Heart left ventricle (tissue), 16 donors: ENCODE measurements at regions not wholly inside any gene's neighbourhood (a gene's known extent, or its start where the extent isn't known, plus 50 kb on each side); places are given as distances from the start of the nearest gene placed in this dataset.

Source experiments
- ATAC-seq, 4 donors: fragments of 200-7000 bp; cut with Tn5 transposase; one replicate each; pipeline ENCODE4 v1.9.1; 2020 to 2022; ENCODE audit warnings: moderate library complexity in 4 of 4, mild to moderate bottlenecking in 3 of 4, moderate number of reproducible peaks in 1 of 4
- DNase-seq, 5 donors: peaks; one replicate each; pipeline ENCODE4 v3.0.0-alpha.2; 2020
- H3K27ac ChIP-seq, 12 donors: fragments of 200-600 bp; sonication (generic) in 4 of 12; one replicate each; pipeline versions ENCODE4 v1.5.0 to v1.8.0; 2016 to 2022; ENCODE audit warnings: mild to moderate bottlenecking in 2 of 12
- H3K27me3 ChIP-seq, 9 donors: fragments of 200-600 bp; sonication (generic) in 2 of 9; one replicate each; pipeline versions ENCODE4 v1.5.1 to v1.8.0; 2016 to 2022; ENCODE audit warnings: mild to moderate bottlenecking in 3 of 9
- H3K36me3 ChIP-seq, 9 donors: fragments of 200-600 bp; sonication (generic) in 2 of 9; one replicate each; pipeline versions ENCODE4 v1.5.0 to v1.8.0; 2018 to 2022; ENCODE audit warnings: mild to moderate bottlenecking in 2 of 9
- H3K4me1 ChIP-seq, 12 donors: fragments of 200-600 bp; sonication (generic) in 4 of 12; one replicate each; pipeline versions ENCODE4 v1.5.0 to v1.8.0; 2016 to 2022; ENCODE audit warnings: mild to moderate bottlenecking in 3 of 12
- H3K4me3 ChIP-seq, 12 donors: fragments of 200-600 bp; sonication (generic) in 4 of 12; one replicate each; pipeline versions ENCODE4 v1.5.0 to v1.8.0; 2017 to 2022; ENCODE audit warnings: mild to moderate bottlenecking in 9 of 12, moderate library complexity in 4 of 12
- H3K9me3 ChIP-seq, 12 donors: fragments of 200-600 bp; sonication (generic) in 4 of 12; one replicate each; pipeline versions ENCODE4 v1.5.0 to v1.8.0; 2016 to 2022; ENCODE audit warnings: mild to moderate bottlenecking in 1 of 12
- CTCF ChIP-seq, 12 donors: fragments of 200-600 bp; sonication (generic) in 4 of 12; IDR thresholded peaks; one replicate each; pipeline versions ENCODE4 v1.5.0 to v1.8.0; 2018 to 2022; ENCODE audit warnings: antibody characterized with exemption in 12 of 12, mild to moderate bottlenecking in 5 of 12
- POLR2A ChIP-seq, 2 donors: fragments of 450-650 bp; IDR thresholded peaks; one replicate each; pipeline ENCODE4 v1.6.1; 2017; ENCODE audit warnings: antibody characterized with exemption in 2 of 2, mild to moderate bottlenecking in 2 of 2, moderate library complexity in 2 of 2
- WGBS, 4 donors: extraction: QIAGEN DNeasy Blood & Tissue Kit in 2 of 4; methylation state at CpG; one replicate each; pipeline versions ENCODE4 v1.1.5 to v1.1.7; 2013 to 2018; 5-methylcytosine and 5-hydroxymethylcytosine counted together
- intact Hi-C, 10 donors: fragments of 100-400 bp; cut with DNase I; formaldehyde crosslinking; loops; one replicate each; pipeline versions ENCODE4 v1.11.1 to v1.14.2; 2022
- donor health status: ischemic (EF 13 %, LVEDD 7.1; RV severe dilation, severe dysfunction).
- donor health status: healthy with polysubstance abuse.
- donor health status: DM: no; HTN: yes; CAD: no.
- donor health status: DM: no; HTN: no; CAD: no.
- donor health status: ischemic (EF 25% LVEDD 6.9; RV normal size, moderate dysfunction).
- donor health status: ischemic (EF 25% LVEDD 5.7; RV mildly dilated, moderate dysfunction).
- donor health status: healthy.
- donor health status: DM: yes; HTN: yes; CAD: no.
- donor health status: ischemic (EF 35%, LVEDD 5.7; RV mildly dilated, moderate dysfunction).
- donor health status: nonischemic (EF 11% LVEDD 7.7; RV severe dilation, severe dysfunction).
- donor health status: DM: yes; HTN: yes; CAD: no.
- donor health status: PGD.
- donor health status: ischemic (EF 29% LVEDD 5.4; RV normal size, mild dysfunction).
- donor health status: nonischemic (EF 23%, LVEDD 6.1; RV moderate dilation, normal function).

- Histone ChIP-seq H3K27ac (no peak overlapping the region), H3K27me3 (peaks cover 0 to 36% (median 0%) of the 10 kb centered on the region in 9 donors), H3K9me3 (no peaks in the 10 kb centered on the region), H3K36me3 (no peaks in the 10 kb centered on the region), H3K4me3 (no peak overlapping the region), H3K4me1 (no peaks in the 10 kb centered on the region)
- intact Hi-C loops, result no loop called here
- DNase-seq (no peak), ATAC-seq (no peak)
- WGBS, 4 donors, result 81 to 88% (median 82%) methylated on average over 6 of the region's 6 CpGs
- no peak for TF ChIP-seq POLR2A (IDR thresholded peaks at IDR 0.05)
- TF ChIP-seq CTCF (IDR thresholded peaks at IDR 0.05), result no peak
Measured at GRCh38 chr3:10723991-10724390, 92.0 kb upstream of the SLC6A11 start.

- intact Hi-C loops, result no loop called here
- DNase-seq, result no peak
- peaks cover 0 to 36% (median 0%) of the 10 kb centered on the region in 9 donors for H3K27me3 ChIP-seq
Measured at GRCh38 chr3:10725067-10725466, 91.0 kb upstream of the SLC6A11 start.

GRCh38 chr3:10725846-10726245, 90.2 kb upstream of the SLC6A11 start:
- Histone ChIP-seq H3K9me3 (no peaks in the 10 kb centered on the region), H3K4me3 (no peak overlapping the region), H3K27me3 (peaks cover 0 to 36% (median 0%) of the 10 kb centered on the region in 9 donors), H3K4me1 (no peaks in the 10 kb centered on the region), H3K36me3 (no peaks in the 10 kb centered on the region), H3K27ac (no peak overlapping the region)
- intact Hi-C loops, result no loop called here
- ATAC-seq (no peak), DNase-seq (no peak)
- TF ChIP-seq POLR2A (IDR thresholded peaks at IDR 0.05), result no peak
- no peak for TF ChIP-seq CTCF (IDR thresholded peaks at IDR 0.05)
- WGBS, 4 donors, result 73 to 76% (median 75%) methylated on average over 5 of the region's 5 CpGs

More at GRCh38 chr3:10725067-10725466, 91.0 kb upstream of the SLC6A11 start:
- no peaks in the 10 kb centered on the region for H3K9me3 ChIP-seq
- H3K4me1 ChIP-seq, result no peaks in the 10 kb centered on the region
- no peak overlapping the region for H3K4me3 ChIP-seq
- H3K36me3 ChIP-seq, result no peaks in the 10 kb centered on the region
- ATAC-seq, result no peak
- TF ChIP-seq CTCF (IDR thresholded peaks at IDR 0.05), result no peak
- no peak for TF ChIP-seq POLR2A (IDR thresholded peaks at IDR 0.05)
- WGBS, 4 donors, result 20 to 57% (median 38%) methylated on average over 1 of the region's 1 CpG
- no peak overlapping the region for H3K27ac ChIP-seq

GRCh38 chr3:10726787-10727186, 89.2 kb upstream of the SLC6A11 start:
- WGBS, 4 donors, result 64 to 82% (median 71%) methylated on average over 1 of the region's 1 CpG
- no peak overlapping the region for H3K27ac ChIP-seq
- H3K4me1 ChIP-seq, result no peaks in the 10 kb centered on the region
- no peaks in the 10 kb centered on the region for H3K9me3 ChIP-seq
- TF ChIP-seq POLR2A (IDR thresholded peaks at IDR 0.05), result no peak
- TF ChIP-seq CTCF (IDR thresholded peaks at IDR 0.05), result no peak
- DNase-seq (no peak), ATAC-seq (no peak)
- intact Hi-C loops, result no loop called here
- no peak overlapping the region for H3K4me3 ChIP-seq
- H3K27me3 ChIP-seq, result peaks cover 0 to 36% (median 0%) of the 10 kb centered on the region in 9 donors
- no peaks in the 10 kb centered on the region for H3K36me3 ChIP-seq
